HG03095 (cell line): ENCODE measurements at regions not wholly inside any gene's neighbourhood (a gene's known extent, or its start where the extent isn't known, plus 50 kb on each side); places are given as distances from the start of the nearest gene placed in this dataset.
"Not testable (repeated sequence)": the region's sequence is repeated elsewhere in the genome, so short reads cannot be mapped to it uniquely, and the experiment has no call there.

Source experiments
- ATAC-seq: cut with Tn5 transposase; IDR thresholded peaks from one replicate; pipeline ENCODE4 v1.9.1; 2021; ENCODE audit warnings: moderate library complexity; ENCODE audit not compliant: unreplicated experiment

- ATAC-seq = no peak
These were observed 63.1 kb upstream of the UNC93A start for GRCh38 chr6:167227984-167228383.

- no peak for ATAC-seq
These were observed 61.5 kb upstream of the UNC93A start for GRCh38 chr6:167229586-167229985.

GRCh38 chr6:167230288-167230687 is 60.8 kb upstream of the UNC93A start:
- no peak for ATAC-seq

- ATAC-seq = no peak
These were observed 58.8 kb upstream of the UNC93A start for GRCh38 chr6:167232356-167232755.

DNA sequence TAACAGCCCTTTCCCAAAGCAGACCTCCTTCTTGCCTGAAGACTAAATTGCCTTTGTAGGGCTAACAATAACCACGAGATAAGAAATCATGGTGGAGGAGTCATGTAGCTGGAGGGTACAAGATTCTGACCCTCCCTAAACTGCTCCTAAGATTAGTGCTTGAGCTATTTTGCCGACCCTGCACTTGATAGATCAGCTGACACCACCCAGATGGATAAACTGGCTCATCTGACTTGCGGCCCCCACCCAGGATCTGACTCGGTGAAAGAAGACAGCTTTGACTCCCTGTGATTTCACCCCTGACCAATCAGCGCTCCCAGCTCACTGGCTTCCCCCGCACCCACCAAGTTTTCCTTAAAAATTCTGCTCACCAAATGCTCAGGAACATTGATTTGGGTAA is 57.6 kb upstream of the UNC93A start:
- ATAC-seq = no peak

DNA sequence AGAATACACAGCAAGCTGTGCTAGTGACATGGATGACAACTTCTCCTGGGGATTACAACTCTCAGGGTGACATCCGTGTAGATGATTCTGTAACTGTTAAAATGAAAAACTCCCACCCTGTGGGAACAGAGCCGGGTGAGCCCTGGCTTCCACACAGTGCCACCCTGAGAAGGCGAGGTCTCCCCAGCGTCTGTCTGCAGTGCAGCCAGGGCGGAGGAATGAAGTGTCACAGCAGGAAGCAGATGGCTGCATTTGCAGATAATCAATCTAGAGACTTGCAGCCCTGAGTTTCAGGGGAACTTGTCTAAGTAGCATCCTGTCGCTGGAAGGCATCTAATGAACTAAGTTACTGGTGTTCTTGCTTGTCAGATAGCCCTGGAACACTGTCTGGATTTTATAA is 56.5 kb upstream of the UNC93A start:
- not testable (repeated sequence) for ATAC-seq

GRCh38 chr6:167235005-167235404 is 56.1 kb upstream of the UNC93A start:
- ATAC-seq = no peak

DNA sequence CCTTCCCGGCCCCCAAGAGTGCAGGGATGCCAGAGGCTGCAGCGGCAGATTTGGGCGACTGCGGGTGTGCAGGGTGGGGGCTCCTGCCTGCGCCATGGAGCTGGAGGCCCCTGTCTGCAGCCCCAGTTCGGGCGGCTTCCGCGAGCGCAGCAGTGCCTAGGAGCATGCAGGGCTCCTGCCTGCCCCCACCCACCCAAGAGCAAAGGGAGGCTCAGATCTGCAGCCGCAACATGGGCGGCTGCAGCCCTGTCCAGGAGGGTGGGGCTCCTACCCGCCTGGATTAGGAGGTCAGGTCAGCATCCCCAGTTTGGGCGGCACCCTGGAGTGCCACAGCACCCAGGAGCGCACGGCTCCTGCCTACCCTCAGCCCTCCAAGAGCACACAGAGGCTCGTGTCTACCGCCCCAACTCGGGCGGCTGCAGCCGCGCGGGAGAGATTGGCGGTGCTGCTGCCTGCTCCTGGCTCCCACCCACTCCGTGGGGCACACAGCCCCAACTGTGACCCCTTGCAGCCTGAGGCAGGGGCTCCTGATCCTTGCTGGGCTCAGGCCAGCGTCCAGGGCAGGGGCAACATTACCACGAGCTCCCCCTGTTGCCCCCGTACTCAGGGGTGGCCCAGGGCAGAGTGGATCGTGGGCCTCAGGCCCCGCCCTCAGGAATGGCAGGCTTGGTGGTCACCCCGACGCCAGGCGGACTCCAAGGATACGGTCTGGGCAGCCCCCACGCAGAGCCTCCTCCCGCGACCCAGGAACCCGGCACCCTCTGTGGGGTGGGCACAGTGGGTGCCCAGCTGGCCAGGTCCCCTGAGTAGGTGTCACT is 55.5 kb upstream of the UNC93A start:
- no peak for ATAC-seq

- no peak for ATAC-seq
These were observed 54.9 kb upstream of the UNC93A start for GRCh38 chr6:167236239-167236571.

DNA sequence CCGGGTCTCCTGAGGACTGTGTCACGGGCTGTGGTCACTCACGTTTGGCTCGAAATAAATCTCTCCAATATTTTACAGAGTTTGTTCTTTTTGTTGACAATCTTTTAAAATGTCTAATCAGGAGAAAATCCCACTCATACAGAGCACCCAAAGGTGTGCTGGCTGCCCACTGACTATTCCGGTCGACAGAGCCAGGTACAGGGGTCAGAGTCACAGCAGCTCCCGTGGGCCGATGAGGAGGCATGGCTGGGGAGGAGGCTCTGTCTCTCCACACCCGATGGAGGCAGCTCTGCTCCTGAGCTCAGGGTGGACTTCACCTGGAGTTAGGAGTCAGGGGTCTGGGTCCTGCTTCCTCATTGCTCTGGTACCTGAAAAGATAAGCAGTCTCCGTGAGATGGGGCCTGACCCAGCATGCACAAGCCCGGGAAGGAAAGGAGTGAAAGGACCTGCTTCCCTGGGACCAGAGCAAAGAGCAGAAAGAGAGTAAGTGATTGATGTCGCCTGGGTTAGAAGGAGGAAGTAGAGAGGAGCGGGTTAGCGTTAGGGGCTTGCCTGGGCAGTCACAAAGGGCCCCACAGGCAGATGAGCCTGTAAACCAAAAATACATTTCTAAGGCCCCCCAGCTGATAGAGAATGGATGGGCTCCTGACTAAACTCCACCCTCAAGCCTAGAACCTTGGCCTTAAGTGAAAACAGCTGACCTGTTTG is 53.5 kb upstream of the UNC93A start:
- ATAC-seq = no peak

- ATAC-seq = no peak
These were observed 52.9 kb upstream of the UNC93A start for GRCh38 chr6:167238146-167238693.

GRCh38 chr6:167238694-167239467 is 52.2 kb upstream of the UNC93A start:
- no peak for ATAC-seq

GRCh38 chr6:167239470-167239869 is 51.6 kb upstream of the UNC93A start:
- not testable (repeated sequence) for ATAC-seq

- ATAC-seq = no peak
These were observed 51.0 kb upstream of the UNC93A start for GRCh38 chr6:167240034-167240541.
